ENCODE measurements at regions not wholly inside any gene's neighbourhood (a gene's known extent, or its start where the extent isn't known, plus 50 kb on each side); places are given as distances from the start of the nearest gene placed in this dataset.
"Not testable (repeated sequence)": the region's sequence is repeated elsewhere in the genome, so short reads cannot be mapped to it uniquely, and the experiment has no call there.

DNA sequence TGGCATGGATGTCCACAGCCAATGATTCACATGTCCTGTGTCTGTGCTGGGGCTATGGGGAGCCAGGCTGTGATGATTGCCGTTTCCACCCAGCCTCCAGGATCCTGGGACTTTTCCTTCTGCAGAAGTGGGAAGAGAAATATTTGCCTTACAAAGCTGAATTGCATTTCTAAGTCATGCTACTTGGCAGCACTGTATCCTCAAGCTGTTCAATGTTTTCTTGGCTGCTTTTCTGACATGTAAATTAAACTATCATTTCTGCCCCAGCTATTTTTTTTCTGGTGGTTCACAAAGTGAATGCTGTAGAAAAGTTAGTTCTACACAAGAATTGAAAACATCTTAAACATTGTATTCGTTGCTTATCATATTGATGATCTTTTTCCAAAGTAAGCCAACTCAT, 51.9 kb upstream of the TCERG1L start:
- DNase-seq = no peak

GRCh38 chr10:131371571-131371970, 60.0 kb upstream of the TCERG1L start:
- DNase-seq = no peak

DNA sequence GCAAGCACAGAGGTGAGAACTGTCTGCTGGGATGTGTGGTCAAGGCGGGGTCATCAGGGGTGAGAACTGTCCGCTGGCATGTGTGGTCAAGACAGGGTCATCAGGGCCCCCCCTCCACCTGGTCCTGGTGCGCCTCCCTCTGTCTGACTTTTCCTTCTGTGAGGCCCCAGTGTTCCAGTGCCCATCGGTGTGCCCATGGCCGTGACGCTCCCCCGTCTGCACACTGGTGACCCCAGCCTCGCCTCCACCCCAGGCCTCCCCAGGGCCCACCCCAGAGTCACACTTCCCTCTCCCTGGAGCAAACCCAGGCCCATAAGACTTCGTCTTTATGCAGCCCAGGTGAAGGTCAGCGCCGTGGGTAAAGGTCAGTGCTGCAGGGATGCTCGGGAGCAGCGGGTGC, 70.1 kb upstream of the TCERG1L start:
- no peak for DNase-seq

DNA sequence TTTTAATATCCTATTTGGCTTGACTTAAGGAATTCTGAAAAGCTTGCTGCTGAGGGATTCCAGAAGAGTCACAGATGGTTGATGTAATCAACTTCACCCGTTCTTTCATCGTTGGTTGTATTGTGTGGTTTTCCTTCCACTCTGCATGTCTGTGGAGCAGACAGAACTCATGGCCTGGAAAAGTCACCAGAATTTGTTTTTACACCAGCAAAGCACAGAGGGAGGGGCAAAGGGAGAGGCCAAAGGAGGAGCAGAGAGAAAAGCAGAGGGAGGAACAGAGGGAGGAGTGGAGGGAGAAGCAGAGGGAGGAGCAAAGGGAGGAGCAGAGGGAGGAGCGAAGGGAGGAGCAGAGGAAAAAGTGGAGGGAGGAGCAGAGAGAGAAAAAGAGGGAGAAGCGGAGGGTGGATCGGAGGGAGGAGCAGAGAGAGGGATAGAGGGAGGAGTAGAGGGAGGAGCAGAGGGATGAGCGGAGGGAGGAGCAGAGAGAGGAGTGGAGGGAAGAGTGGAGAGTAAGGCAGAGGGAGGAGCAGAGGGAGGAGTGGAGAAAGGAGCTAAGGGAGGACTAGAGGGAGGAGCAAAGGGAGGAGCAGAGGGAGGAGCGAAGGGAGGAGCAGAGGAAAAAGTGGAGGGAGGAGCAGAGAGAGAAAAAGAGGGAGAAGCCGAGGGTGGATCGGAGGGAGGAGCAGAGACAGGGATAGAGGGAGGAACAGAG, 73.8 kb upstream of the TCERG1L start:
- not testable (repeated sequence) for DNase-seq

- DNase-seq = no peak
Measured at GRCh38 chr10:131387018-131387529, 75.6 kb upstream of the TCERG1L start.

GRCh38 chr10:131391936-131392335, 80.4 kb upstream of the TCERG1L start:
- DNase-seq = no peak

- no peak for DNase-seq
Measured at GRCh38 chr10:131396121-131397050, 84.9 kb upstream of the TCERG1L start.

DNA sequence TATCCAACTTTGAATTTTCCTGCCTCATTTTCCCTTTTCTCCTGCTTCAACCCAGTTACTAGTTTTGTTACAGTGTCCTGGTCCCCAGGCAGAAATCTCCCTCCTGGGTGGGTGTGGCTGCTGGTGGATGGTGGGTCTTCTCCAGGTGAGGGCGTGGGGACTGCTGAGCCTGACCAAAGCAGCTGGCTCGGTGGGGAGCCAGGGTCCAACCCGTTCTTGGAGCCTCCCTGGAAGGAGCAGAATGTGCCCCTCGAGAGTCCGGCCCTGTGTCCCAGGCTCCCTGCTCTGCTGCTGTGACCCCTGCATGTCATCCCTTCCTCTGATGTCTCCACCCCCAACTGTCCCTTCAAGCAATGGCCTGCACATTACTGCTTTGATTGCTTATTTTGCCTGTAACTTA, 86.6 kb upstream of the TCERG1L start:
- DNase-seq = no peak

DNA sequence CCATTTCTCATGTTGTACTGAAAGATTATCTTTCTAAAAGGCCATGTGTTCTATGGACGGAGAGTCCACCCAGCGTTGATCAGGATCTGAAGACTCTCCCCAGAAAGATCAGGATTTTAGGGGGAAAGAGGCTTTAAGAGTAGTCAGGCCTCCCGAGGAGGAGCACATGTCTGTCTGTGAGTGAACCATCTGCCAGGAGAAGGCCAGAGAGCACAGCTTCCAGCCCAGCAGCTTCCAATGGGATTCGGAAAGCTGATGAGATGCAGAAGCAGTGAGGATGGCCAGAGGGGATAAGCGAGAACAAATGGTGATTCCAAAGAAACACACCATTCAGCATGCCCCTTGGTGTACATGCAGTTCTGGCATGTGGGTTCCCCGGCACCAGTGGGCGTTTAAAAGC, 88.5 kb upstream of the TCERG1L start:
- DNase-seq = no peak

DNA sequence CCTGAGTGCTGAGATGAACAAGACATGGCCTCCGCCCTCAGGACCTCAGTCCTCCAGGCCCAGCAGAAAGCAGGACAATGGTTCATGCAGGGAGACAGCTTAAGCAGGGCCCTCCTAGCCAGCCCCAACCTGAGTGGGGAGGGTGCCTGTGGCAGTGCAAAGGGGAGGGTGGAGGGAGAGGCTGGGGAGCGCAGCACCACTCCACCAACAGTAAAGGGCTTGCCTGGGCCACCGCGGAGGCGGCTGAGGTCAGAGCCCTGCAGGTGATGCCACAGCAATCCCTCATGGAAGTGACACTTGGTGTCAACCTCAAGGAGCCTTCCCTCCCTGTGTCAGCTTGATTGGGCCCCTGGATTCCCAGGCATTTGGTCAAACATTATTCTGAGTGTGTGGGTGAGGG, 89.0 kb upstream of the TCERG1L start:
- no peak for DNase-seq

- no peak for DNase-seq
Measured at GRCh38 chr10:131402771-131403650, 91.5 kb upstream of the TCERG1L start.

GRCh38 chr10:131403936-131404335, 92.4 kb upstream of the TCERG1L start:
- DNase-seq = no peak

DNA sequence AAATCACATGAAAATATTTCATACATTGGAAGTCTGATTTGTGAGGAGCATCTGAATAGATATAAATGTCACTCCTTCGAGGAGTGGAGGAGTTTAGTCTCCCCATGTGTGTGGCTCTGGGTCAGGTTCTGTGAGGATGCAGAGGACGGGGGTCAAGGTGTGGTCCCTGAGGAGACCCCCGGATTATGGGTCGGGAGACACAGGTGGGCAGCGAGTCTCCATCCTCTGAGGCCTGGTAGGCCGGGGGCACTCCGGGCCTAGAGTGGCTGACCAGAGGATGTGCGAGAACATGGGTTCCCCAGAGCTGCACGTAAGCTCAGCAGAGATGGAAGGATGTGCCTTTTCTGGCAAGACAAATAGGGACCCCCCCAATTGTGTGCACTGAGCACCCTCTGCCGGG, 93.4 kb upstream of the TCERG1L start:
- no peak for DNase-seq

DNA sequence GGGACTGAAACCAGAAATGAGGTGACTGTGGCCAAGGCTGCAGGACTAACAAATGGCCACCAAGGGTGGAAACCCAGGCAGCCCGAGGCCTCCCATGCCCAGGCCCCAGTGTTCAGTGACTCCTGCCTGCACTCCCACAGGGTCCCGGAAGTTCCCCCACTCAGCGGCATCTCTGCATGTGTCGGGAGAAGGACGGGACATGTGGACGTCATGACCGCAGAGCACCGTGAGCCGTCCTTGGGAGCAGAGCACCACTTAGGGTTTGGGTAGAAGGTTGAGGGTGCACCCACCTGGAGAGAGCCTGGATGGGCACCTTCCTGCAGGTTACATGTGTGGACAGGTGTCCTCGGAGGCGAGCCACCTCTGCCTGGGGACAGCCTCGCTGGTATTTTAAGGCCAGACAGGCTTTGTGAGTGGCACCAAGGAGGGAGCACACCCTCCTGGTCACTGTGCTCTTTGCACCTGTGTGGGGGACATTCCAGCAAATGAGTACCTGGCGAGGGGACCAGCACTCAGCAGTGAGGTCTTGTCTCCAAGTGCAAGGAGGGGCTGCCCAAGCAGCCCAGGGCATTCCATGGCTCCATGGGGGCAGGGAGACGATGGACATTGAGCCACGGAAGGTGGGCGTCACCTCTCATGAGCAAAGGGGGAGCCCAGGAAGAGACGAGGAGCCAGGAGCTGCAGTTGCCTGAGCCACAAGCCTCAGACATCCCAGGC, 95.3 kb upstream of the TCERG1L start:
- no peak for DNase-seq

- DNase-seq = no peak
Measured at GRCh38 chr10:131418681-131419080, 107.2 kb upstream of the TCERG1L start.

DNA sequence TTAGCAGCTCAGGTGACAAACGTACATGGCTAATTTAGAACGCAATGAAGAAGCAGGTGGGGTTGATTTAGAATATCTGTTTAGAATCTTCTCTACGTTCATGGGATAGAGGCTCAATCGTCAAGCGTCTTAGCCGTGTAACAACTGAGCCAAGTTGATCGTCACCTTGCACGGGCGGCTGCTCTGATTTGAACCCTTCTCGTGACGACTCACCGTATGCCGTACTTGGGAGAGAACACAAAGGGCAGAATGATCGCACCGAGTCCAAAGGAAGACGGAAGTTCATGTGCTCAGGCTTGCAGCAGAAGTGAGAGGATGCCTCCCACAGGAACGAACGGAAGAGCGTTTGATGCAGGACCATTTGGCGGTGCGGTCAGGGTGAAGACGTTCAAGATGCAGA, 108.3 kb upstream of the TCERG1L start:
- no peak for DNase-seq

DNA sequence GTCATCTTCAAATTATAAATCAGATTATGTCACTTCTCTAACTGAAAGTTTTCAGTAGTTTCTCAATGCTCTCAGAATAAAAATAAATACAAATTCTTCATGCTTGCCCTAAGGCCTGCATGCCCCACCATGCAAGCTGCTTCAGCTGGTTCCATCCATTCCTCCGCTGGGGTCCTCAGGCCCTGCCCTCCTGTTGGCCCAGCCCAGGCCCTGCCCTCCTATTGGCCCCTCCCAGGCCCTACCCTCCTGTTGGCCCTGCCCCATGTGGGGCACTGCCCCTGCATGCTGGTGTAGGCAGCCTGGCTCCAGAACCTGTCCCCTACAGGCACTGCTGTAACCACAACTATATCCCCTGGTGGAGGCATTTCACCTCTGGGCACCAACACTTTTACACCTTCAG, 109.3 kb upstream of the TCERG1L start:
- no peak for DNase-seq

DNA sequence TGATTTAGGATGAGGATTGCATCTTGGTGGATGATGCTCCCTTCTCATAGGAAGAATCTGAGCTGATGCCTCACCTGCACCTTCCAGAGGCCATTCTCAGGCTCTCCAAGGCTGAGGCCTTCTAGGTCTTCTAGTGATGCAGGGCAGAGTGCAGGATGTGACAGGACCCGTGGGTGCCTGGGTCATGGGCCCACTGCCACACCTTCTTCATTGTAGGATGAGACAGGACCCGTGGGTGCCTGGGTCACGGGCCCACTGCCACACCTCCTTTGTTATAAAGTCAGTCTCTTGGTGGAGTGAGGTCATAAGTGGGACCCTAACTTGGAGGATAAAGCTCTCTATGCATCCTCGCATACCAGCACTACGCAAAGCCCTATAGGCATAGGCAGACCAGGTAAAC, 109.9 kb upstream of the TCERG1L start:
- DNase-seq = no peak

DNA sequence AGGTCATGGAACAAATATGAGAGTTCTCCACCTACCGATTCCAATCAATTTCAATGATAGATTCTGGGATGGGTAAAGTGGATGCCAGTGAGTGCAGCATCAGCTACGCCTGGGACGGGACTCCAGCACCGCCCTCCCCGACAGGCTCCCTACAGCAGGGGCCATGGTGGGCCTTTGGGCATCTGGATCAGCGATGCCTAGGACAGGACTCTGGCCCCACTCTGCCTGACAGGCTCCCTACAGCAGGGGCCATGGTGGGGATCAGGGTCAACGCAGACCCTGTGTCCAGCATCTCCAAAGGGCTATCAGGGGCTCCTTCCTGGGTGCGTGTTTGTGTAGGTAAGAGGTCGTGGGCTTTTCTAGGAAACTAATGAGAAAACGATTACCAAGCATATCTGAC, 111.2 kb upstream of the TCERG1L start:
- DNase-seq = no peak

DNA sequence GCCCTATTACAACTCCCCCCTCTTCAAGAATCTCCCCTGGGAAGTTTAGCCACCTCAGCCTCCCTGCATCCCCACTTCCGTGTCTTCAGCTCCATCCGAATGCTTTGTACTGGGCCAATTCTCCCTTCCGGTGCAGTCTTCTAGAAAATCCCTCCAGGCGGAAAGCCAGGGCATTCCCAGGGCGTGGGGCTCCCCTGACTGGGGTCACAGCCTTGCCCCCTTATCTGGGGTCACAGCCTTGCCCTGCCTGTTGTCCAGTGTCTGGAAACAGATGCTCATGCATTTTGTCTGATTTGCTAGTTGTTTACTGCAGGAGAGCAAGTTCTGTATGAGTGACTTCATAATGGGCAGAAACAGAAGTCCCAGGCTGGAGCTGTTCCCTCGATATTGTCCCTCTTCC, 112.5 kb upstream of the TCERG1L start:
- no peak for DNase-seq

DNA sequence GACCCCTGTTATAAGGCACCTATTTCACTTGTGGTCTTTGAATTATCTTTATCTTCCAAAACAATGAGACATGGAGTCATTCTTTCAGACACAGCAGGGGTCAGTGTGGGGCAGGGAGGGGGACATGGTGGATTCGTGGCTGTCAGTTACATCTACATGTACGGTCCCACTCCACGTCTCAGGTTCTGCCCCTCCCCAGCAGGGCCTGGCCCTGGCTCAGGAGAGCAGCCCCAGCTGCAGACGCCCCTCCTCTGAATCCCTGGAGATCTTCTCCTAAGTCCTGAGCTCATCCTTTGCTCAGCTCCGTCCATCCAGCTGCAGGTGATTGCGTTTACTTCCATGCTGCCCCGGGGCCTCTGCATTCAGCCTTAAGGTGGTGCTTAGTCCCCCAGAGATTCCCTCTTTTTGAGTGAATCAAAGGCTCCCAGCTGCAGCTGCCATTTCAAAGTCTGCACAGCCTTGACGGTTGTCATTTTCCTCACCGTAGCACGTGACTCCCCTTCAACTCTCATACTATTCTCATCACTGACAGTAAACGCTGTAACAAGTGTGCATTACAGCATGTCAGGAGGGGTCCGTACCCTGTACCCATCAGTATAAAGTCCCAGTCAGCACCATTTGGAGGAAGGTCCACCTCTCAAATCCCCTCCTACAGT, 113.4 kb upstream of the TCERG1L start:
- DNase-seq = no peak

Measured in NCI-H82 (cell line).